ENCODE measurements at regions not wholly inside any gene's neighbourhood (a gene's known extent, or its start where the extent isn't known, plus 50 kb on each side); places are given as distances from the start of the nearest gene placed in this dataset.

GRCh38 chr20:58571693-58572427, 56.7 kb upstream of the APCDD1L start:
- no peak for TF ChIP-seq CTCF (IDR thresholded peaks at IDR 0.05; ENCODE audit: poor library complexity)
- no peak for TF ChIP-seq EZH2phosphoT487 (IDR thresholded peaks at IDR 0.05; ENCODE audit: low read depth, severe bottlenecking, unreplicated experiment)
